ENCODE measurements at regions not wholly inside any gene's neighbourhood (a gene's known extent, or its start where the extent isn't known, plus 50 kb on each side); places are given as distances from the start of the nearest gene placed in this dataset.
"Not testable (repeated sequence)": the region's sequence is repeated elsewhere in the genome, so short reads cannot be mapped to it uniquely, and the experiment has no call there.

GRCh38 chr6:113184291-113184690, 672.9 kb upstream of the MARCKS start:
- no peak for DNase-seq (ENCODE audit: low read depth in 2 of 2, low spot score in 1 of 2)

- DNase-seq (ENCODE audit: low read depth in 2 of 2, low spot score in 1 of 2): no peak
Observed at GRCh38 chr6:113184736-113185135, 672.4 kb upstream of the MARCKS start.

GRCh38 chr6:113185299-113185698, 671.8 kb upstream of the MARCKS start:
- no peak for DNase-seq (ENCODE audit: low read depth in 2 of 2, low spot score in 1 of 2)

DNA sequence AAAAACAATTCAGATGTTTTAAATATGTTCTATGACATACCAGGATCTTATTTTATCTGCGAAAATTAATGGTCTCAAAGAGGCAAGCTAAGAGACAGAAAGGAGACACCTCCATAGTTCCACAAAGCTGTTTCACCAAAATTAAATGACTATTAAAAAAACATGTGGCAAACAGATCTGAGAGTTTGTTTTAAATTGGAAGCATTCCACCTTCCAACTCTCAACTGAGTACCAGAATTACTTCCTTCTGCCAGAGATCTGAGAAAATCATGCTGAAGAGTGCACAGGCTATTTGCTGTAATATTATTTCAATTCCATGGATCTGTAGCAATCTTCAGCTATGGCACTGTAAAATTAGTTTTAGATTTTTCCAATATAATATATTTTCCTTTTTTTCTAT, 669.5 kb upstream of the MARCKS start:
- DNase-seq (ENCODE audit: low read depth in 2 of 2, low spot score in 1 of 2): no peak

- DNase-seq (ENCODE audit: low read depth in 2 of 2, low spot score in 1 of 2): no peak
Observed at GRCh38 chr6:113188962-113189361, 668.2 kb upstream of the MARCKS start.

DNA sequence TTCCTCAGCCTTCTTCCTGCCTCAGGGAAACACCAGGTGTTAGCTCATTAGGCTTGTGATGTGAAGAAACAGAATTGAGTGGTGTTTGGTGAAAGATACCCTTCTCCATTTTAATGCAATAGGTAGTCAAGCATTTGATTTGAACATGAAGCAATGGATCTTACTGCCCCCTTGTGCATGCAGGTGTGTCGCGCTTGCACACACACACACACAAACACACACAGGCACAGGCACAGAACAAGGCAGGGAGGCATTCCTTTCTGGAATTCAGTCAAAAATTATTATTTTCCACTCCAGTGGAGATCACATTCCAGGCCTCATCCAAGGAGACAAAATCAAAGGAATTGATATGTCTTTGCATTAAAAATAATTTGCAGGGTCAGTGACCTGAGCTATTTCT, 667.0 kb upstream of the MARCKS start:
- no peak for DNase-seq (ENCODE audit: low read depth in 2 of 2, low spot score in 1 of 2)

DNA sequence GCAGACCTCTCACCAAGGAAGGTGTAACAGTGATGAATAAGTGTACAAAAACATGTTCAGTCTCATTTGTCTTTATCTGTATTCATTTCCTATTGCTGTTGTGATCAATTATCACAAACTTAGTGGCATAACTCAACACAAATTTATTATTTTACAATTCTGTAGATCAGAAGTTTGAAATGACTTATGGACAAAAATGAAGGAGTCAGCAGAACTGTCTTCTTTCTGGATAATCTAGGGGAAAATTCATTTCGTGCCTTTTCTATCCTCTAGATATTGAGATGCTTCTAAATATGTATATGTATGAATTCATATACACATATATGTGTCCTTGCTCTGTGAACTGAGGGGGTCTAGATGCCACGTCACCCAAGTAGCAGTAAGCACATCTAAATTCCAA, 663.1 kb upstream of the MARCKS start:
- no peak for DNase-seq (ENCODE audit: low read depth in 2 of 2, low spot score in 1 of 2)

DNA sequence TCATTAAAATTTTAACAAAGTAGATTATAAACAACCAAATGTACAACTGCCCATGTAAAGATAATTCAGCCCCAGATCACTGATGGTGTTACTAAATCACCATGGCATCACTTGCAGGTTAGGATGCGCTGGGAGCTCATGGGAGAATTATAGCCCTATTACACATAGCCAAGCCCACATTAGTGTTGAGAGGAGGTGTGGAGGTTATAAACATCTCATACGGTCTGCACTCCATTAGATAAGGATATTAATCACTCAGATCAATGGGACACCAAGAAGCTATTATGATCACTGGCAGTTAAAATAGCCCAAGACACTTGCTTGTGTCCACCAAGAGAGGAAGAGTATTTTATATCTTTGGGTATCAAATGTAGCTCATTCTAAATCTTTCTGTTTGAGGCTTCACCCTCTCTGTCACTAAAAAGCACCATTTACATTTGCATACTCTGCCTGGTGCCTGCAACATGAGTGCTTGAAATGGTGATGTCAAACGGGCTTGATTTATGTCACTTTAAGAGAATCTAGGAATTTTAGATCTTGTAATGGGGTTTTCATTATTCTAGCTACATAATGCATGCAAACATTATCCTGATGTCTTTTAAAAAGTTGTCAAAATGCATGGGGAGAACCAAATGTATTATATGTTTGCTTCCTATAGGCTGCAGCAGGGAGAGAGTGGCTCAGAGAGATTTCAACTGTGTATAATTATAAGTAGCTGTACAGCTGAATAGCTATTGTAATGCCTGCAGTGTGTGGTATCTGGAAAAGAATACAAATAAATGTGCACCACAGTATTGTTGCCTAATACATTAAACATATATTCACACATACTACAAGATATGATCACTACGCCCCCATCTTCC, 654.1 kb upstream of the MARCKS start:
- no peak for DNase-seq (ENCODE audit: low read depth in 2 of 2, low spot score in 1 of 2)

- DNase-seq (ENCODE audit: low read depth in 2 of 2, low spot score in 1 of 2): no peak
Observed at GRCh38 chr6:113203715-113204110, 653.4 kb upstream of the MARCKS start.

- no peak for DNase-seq (ENCODE audit: low read depth in 2 of 2, low spot score in 1 of 2)
Observed at GRCh38 chr6:113205553-113205952, 651.6 kb upstream of the MARCKS start.

GRCh38 chr6:113208726-113209125, 648.4 kb upstream of the MARCKS start:
- DNase-seq (ENCODE audit: low read depth in 2 of 2, low spot score in 1 of 2): no peak

DNA sequence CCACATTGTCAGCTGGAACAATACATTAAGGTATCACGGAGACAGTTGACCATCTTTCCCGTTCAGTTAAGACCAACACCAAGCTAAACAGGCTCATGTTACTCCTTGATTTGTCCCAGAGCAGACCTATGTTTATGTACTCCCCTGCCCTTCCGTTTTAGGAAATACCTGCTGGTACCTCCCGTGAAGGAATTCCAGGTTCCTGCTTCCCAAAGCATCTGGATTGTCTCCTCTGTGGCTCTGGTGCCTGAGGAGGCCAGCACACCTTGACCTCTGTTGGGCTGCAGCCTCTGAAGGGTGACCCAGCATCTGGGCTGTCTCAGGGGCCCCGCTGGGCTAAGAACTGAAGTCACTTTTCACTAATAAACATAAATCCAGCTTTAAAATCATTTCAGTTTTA, 647.8 kb upstream of the MARCKS start:
- DNase-seq (ENCODE audit: low read depth in 2 of 2, low spot score in 1 of 2): no peak

- DNase-seq (ENCODE audit: low read depth in 2 of 2, low spot score in 1 of 2): no peak
Observed at GRCh38 chr6:113211170-113211569, 646.0 kb upstream of the MARCKS start.

GRCh38 chr6:113219783-113220182, 637.4 kb upstream of the MARCKS start:
- DNase-seq (ENCODE audit: low read depth in 2 of 2, low spot score in 1 of 2): no peak

DNA sequence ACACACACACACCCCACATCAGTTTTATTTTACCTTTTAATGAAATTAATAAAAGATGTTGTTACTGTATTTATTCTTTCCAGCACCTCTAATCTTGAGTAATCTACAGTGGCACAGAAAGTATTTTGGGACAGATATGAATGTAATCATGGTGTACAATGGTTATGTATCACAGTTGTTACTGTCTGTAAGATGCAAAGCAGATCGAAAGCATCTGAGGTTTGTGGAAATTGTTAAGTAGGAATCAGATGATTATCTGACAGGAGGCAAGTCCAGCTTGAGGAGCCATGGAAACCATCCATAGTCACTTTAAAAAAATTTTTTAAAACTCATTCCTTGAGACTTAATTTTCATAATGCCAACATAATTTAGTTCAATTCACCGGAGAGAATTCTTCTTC, 636.3 kb upstream of the MARCKS start:
- no peak for DNase-seq (ENCODE audit: low read depth in 2 of 2, low spot score in 1 of 2)

- no peak for DNase-seq (ENCODE audit: low read depth in 2 of 2, low spot score in 1 of 2)
Observed at GRCh38 chr6:113221850-113222249, 635.3 kb upstream of the MARCKS start.

- no peak for DNase-seq (ENCODE audit: low read depth in 2 of 2, low spot score in 1 of 2)
Observed at GRCh38 chr6:113246186-113246585, 611.0 kb upstream of the MARCKS start.

GRCh38 chr6:113248532-113248931, 608.6 kb upstream of the MARCKS start:
- DNase-seq (ENCODE audit: low read depth in 2 of 2, low spot score in 1 of 2): no peak

GRCh38 chr6:113254194-113254593, 603.0 kb upstream of the MARCKS start:
- not testable (repeated sequence) for DNase-seq (ENCODE audit: low read depth in 2 of 2, low spot score in 1 of 2)

DNA sequence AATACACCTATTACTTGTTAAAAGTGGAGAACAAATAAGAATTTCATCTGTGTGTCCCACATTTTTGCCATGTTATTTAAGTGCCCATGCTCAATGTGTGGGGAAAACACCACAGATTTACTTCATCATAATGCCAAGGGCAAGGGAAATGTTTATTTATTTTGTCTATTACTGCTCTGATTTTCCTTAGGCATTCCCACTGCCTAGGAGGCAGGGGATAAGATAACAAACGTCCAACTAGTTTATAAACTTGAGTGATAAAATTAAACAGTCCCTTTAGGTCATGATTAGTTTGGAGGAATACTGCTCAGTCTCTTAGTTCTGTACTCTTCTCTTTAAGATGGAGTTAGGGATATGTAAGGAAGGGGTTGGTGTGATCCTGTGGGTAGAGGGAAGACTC, 598.4 kb upstream of the MARCKS start:
- DNase-seq (ENCODE audit: low read depth in 2 of 2, low spot score in 1 of 2): no peak

DNA sequence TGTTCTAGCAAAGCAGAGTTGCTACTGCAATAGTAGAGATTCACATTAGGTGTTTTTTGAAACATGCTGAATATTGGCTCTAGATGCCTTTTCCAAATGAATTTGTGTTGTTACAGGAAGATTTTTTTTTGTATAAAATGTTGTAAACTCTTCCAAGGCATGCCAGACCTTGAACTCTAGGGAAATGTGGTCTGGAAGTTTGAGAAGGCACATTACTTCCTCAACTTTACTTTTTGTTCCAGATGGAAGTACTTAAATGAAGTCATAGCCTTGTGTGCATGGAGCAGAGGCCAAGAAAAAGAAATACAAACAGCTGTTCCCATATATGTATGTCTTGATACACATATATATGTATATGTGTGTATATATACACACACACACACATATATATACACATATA, 585.7 kb upstream of the MARCKS start:
- DNase-seq (ENCODE audit: low read depth in 2 of 2, low spot score in 1 of 2): no peak

GRCh38 chr6:113276601-113277000, 580.5 kb upstream of the MARCKS start:
- DNase-seq (ENCODE audit: low read depth in 2 of 2, low spot score in 1 of 2): no peak

- DNase-seq (ENCODE audit: low read depth in 2 of 2, low spot score in 1 of 2): no peak
Observed at GRCh38 chr6:113277111-113277510, 580.0 kb upstream of the MARCKS start.

Measured in stimulated activated CD8-positive, alpha-beta memory T cell treated with anti-CD3 and anti-CD28 coated beads, Interleukin-4, amount 100 ng/mL, for 4 hours (primary cell).